ENCODE measurements at regions not wholly inside any gene's neighbourhood (a gene's known extent, or its start where the extent isn't known, plus 50 kb on each side); places are given as distances from the start of the nearest gene placed in this dataset.

DNA sequence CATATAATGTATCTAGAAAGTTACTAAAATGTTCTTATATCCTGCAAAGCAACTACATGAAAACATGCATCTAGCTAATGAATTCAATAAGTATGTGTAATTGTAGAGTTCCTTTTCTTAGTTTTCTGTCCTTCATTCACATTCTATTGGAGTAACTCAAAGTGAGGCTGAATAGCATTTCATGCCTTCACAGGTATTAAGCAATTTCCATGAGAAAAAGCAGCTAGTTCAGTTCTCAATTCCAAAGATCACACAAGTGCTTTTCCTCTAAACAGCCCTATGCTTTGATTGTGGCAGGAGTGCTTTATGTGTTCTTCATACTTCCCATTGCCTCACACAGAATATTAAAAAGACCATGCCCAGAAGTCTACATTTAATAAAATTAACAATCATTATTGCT lies 274.9 kb downstream of the RFPL4B start:
- TF ChIP-seq JUND (IDR thresholded peaks at IDR 0.05; ENCODE audit: low read depth), result no peak
- DNase-seq (ENCODE audit: low read depth in 1 of 2, low spot score in 1 of 2), result no peak
- in situ Hi-C loops (cut with HindIII; ENCODE audit: low pct_unique_long_range_greater_than_20kb, low sequenced_read_pairs), result no loop called here

DNA sequence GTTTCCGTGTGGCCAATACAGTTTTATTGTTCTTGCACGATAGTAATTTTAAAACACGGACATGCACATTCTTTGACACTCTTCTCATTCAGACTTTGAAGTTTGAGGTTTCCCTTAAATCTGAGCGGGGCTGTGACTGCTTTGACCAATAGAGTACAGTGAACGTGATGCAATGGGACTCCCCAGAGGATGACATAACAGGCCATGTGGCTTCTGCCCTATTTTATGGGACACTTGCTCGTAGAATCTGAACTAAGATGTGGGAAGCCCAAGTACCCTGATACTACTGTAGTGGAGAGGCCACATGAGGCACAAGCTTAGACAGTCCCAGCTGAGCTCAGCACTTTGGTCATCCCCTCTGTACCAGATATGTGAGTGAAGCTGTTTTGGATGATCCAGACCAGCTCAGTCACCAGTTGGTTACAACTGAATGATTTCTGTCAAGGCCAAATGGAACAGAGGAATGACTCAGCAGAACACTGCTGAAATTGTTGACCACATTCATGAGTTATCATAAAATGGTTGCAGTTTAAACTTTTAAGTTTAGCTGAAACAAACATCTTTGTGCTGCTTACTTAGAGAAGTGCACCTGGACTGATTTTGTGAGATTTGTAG lies 279.4 kb downstream of the RFPL4B start:
- no peak for DNase-seq (ENCODE audit: low read depth in 1 of 2, low spot score in 1 of 2)
- no peak for TF ChIP-seq JUND (IDR thresholded peaks at IDR 0.05; ENCODE audit: low read depth)
- in situ Hi-C loops (cut with HindIII; ENCODE audit: low pct_unique_long_range_greater_than_20kb, low sequenced_read_pairs), result no loop called here

DNA sequence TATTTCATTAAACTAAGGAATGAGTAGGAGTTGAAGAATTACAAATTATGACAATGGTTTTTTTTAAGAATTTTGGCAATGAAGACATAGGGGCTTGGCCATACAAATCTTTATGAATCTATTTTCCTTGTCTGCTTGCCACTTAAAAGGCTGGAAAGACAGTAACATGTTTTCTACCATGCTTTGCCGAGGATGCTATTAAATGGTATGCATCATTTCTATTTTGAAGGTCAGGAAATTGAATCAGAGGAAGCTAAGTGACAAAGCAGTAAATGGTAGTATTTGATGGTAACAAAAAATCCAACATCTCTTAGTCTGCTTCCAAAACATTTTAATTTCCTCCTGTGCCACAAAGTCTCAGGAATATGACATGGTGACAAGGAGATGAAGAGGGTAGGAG lies 287.2 kb downstream of the RFPL4B start:
- DNase-seq (ENCODE audit: low read depth in 1 of 2, low spot score in 1 of 2), result no peak
- in situ Hi-C loops (cut with HindIII; ENCODE audit: low pct_unique_long_range_greater_than_20kb, low sequenced_read_pairs), result no loop called here
- TF ChIP-seq JUND (IDR thresholded peaks at IDR 0.05; ENCODE audit: low read depth), result no peak

DNA sequence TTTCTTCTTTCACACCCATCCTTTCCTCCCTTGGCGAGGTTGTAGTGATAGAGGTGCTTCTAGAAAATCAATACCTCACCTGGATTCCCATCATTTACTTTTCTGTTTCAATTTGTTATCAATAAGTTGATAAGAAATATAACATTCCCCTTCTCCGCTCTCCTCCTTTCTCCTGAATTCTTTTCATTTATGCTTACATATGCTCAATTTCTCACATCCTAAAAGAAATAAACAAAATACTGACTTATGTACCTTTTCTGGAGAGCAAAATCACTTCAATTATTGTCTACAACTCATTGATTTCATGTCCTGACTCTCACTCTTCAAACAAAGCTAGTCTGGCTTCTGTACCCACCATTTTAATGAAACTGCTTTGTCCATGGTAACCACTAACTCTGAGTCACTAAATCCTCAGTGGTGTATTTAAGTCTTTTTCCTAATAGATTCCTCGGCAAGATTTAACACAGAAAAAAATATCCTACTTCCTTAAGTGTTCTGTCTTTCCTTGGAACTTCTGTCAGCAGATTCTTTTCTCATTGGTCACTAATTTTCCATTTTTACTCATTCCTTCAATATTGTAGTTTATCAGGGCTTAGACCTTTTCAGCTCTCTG lies 289.6 kb downstream of the RFPL4B start:
- in situ Hi-C loops (cut with HindIII; ENCODE audit: low pct_unique_long_range_greater_than_20kb, low sequenced_read_pairs), result no loop called here
- DNase-seq (ENCODE audit: low read depth in 1 of 2, low spot score in 1 of 2), result no peak
- TF ChIP-seq JUND (IDR thresholded peaks at IDR 0.05; ENCODE audit: low read depth), result no peak

DNA sequence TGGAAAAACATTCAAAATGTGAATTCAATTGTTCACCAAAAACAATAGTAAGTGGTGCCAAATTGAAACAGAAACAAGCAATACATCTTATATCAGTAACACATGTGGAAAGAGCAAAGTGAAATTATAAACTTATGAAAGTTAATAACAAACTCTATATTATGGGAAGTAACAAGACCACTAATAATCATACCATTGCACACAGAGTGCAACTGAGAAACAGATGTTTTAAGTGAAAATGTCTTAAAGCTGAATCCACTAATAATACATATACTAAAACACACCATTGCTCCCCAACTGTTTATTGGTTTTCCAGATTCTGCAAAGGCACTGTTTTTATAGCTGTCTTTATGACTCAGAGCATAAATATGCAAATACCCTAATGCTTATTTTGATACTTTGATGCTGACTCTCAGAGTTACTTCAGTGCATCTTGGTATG lies 292.3 kb downstream of the RFPL4B start:
- no peak for DNase-seq (ENCODE audit: low read depth in 1 of 2, low spot score in 1 of 2)
- no peak for TF ChIP-seq JUND (IDR thresholded peaks at IDR 0.05; ENCODE audit: low read depth)
- in situ Hi-C loops (cut with HindIII; ENCODE audit: low pct_unique_long_range_greater_than_20kb, low sequenced_read_pairs), result no loop called here

DNA sequence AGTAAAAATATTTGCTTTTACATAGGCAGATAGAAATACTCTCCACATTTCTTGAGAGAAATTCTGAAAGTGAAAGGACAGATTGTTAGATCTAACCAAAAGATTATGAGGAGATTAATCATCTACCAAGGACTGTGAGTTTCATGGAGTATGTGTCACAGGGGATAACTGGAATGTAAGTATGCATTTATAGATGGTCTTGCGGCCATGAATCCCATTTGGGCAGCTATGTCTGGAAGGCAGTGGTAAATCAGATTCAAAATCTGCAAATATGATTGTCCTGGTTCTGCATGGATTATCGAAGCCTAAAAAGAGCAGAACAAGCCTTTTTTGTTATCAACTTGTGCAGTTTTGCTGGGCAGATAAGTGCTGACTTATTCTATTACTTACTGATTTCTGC lies 293.8 kb downstream of the RFPL4B start:
- in situ Hi-C loops (cut with HindIII; ENCODE audit: low pct_unique_long_range_greater_than_20kb, low sequenced_read_pairs), result no loop called here
- TF ChIP-seq JUND (IDR thresholded peaks at IDR 0.05; ENCODE audit: low read depth), result no peak
- DNase-seq (ENCODE audit: low read depth in 1 of 2, low spot score in 1 of 2), result no peak

DNA sequence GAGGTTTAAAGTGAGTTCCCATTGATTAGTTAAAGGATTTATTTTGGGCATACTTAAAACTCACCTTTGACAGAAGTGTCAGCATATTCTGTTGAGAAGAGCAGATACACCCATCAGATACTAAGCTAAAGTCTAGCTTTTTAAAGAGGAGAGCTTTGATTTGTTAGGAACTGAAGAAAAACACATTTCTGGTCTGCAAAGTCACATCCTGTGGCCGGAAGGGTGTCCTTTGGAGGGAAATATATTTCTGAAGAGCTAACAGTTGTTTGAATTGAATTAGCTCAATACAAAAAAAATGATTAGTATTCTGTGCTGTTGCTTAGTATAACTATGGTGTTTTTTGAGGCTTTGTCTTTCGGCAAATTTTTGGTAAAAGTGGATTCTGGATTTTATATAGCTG lies 302.7 kb downstream of the RFPL4B start:
- in situ Hi-C loops (cut with HindIII; ENCODE audit: low pct_unique_long_range_greater_than_20kb, low sequenced_read_pairs), result no loop called here
- DNase-seq (ENCODE audit: low read depth in 1 of 2, low spot score in 1 of 2), result no peak
- no peak for TF ChIP-seq JUND (IDR thresholded peaks at IDR 0.05; ENCODE audit: low read depth)

DNA sequence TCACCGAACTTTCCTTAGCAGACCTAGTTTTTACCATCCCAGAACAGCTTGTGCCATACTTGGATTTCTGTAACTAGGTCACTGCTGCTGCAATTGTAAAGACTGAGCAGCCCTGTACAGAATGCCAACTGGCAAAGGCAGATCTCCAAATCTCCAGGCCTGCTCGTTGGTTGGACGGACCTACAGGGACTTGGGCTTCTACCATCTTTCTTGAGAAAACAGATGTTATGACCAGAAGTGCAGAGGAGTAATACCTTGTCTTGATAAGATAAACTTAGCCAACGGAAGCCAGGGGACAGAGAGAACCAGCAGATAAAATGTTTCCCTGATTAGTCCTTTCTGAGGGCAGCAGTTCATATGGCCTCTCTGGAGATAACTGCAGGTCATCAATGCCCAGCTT lies 304.1 kb downstream of the RFPL4B start:
- TF ChIP-seq JUND (IDR thresholded peaks at IDR 0.05; ENCODE audit: low read depth), result no peak
- in situ Hi-C loops (cut with HindIII; ENCODE audit: low pct_unique_long_range_greater_than_20kb, low sequenced_read_pairs), result no loop called here
- no peak for DNase-seq (ENCODE audit: low read depth in 1 of 2, low spot score in 1 of 2)

DNA sequence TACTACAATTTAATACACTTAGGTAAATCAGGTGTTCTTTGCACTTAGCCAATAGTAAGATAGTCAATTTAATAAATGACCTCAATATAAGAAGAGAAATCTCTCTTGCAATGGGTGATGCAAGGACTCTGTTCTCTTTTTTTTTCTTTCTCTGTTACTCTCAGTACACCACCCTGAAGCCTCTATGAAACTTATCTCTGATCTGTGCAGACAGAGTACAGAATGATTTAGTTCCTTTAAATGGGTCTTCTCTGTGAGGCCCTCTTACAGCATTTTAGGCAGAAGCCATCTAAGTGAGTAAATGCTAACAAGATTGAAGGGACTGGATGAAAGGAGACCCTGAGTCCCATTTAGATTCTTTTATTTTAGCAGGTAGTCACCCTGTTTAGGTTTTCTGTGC lies 312.8 kb downstream of the RFPL4B start:
- in situ Hi-C loops (cut with HindIII; ENCODE audit: low pct_unique_long_range_greater_than_20kb, low sequenced_read_pairs), result no loop called here
- no peak for DNase-seq (ENCODE audit: low read depth in 1 of 2, low spot score in 1 of 2)
- TF ChIP-seq JUND (IDR thresholded peaks at IDR 0.05; ENCODE audit: low read depth), result no peak

DNA sequence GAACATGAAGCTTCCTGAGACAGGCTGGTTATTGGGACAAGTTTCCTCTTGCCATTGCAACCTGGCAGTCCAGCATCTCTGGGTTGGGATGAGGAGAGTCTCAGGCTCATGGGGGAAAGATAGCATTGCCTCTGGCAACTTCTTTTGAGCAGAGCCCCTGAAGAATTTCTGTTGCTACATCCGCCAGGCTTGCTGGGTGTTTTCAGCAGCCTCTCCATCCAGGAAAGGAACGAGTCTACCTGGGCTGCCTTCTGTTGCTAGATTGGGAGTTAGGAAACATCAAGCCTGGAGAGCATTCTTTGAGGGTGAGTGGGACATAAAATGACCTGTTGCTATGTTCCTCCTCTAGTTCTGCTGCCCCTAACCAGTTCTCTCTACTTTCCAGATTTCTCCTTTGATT lies 313.5 kb downstream of the RFPL4B start:
- in situ Hi-C loops (cut with HindIII; ENCODE audit: low pct_unique_long_range_greater_than_20kb, low sequenced_read_pairs), result no loop called here
- DNase-seq (ENCODE audit: low read depth in 1 of 2, low spot score in 1 of 2), result no peak
- TF ChIP-seq JUND (IDR thresholded peaks at IDR 0.05; ENCODE audit: low read depth), result no peak

DNA sequence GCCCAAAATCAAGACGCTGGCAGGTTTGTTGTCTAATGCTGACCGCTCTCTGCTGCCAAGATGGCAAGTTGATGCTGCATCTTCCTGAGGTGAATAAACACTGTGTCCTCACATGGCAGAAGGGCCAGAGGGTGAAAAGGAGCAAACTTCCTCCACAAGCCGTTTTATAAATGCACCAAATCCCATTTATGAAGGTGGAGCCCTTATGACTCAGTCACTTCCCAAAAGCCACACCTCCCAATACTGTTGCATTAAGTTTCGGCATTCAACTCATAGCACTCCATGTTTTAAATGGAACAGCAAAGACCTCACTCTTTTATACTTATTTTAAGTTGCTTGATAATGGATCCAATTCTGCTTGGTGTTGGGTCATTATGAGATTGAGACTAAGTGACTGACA lies 316.6 kb downstream of the RFPL4B start:
- in situ Hi-C loops (cut with HindIII; ENCODE audit: low pct_unique_long_range_greater_than_20kb, low sequenced_read_pairs), result no loop called here

DNA sequence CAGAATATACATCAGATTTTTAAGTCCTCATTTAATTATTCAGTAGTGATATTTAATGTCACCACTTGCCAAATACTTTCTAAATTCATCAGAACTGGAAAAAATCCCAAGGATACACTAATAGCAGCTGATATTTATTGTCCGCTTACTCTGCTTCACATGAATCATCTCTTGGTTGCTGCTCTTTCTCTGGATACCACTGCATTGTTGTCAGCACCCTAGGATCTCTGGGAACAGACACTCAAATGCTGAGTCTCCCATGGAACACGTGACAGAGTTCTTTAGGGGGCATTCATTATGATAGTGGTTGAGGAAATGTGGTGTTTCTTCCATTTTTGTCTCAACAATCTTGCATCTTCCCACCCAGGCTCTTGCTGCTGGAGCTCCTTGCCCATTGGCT lies 318.0 kb downstream of the RFPL4B start:
- no peak for DNase-seq (ENCODE audit: low read depth in 1 of 2, low spot score in 1 of 2)
- in situ Hi-C loops (cut with HindIII; ENCODE audit: low pct_unique_long_range_greater_than_20kb, low sequenced_read_pairs), result no loop called here
- no peak for TF ChIP-seq JUND (IDR thresholded peaks at IDR 0.05; ENCODE audit: low read depth)

More for the DNA sequence above, 316.6 kb downstream of the RFPL4B start:
- TF ChIP-seq JUND (IDR thresholded peaks at IDR 0.05; ENCODE audit: low read depth), result no peak
- DNase-seq (ENCODE audit: low read depth in 1 of 2, low spot score in 1 of 2), result no peak

DNA sequence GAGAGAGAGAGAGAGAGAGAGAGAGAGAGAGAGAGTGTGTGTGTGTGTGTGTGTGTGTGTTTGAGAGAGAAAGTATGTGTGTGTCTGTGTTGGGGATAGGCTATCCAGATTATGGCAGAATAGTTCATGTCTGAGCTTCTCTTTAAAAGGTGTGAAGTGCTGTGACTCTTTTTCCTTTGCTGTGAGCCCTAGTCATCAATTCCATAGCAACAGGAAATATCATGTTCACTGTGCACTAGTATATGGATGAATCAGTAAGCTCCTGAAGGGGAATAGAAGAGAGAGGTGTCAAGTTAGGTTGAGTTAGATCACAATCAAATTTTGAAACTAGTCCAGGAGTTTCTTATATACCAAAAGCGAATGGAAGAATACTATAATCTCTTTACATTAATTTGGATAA lies 318.7 kb downstream of the RFPL4B start:
- DNase-seq (ENCODE audit: low read depth in 1 of 2, low spot score in 1 of 2), result no peak
- in situ Hi-C loops (cut with HindIII; ENCODE audit: low pct_unique_long_range_greater_than_20kb, low sequenced_read_pairs), result no loop called here
- TF ChIP-seq JUND (IDR thresholded peaks at IDR 0.05; ENCODE audit: low read depth), result no peak

DNA sequence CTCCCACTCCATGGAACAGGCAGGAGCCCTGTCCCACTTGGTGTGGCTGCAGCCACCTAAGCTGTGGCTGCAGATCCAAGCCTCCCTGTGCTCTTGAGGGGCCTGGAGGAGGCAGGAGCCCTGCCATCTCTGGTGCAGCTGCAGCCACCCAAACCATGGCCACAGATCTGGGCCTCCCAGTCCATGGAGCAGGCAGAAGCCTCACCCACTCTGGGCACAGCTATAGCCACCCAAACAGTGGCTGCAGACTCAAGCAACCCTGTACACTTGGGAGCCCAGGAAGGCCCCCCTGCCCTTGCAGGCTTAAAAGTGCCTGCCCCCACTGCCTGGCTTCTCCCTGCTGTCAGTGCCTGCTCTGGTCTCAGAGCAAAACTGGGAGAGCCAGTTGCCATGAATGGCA lies 320.3 kb downstream of the RFPL4B start:
- TF ChIP-seq JUND (IDR thresholded peaks at IDR 0.05; ENCODE audit: low read depth), result no peak
- DNase-seq (ENCODE audit: low read depth in 1 of 2, low spot score in 1 of 2), result no peak
- in situ Hi-C loops (cut with HindIII; ENCODE audit: low pct_unique_long_range_greater_than_20kb, low sequenced_read_pairs), result no loop called here
